Karpas-422 (cell line): ENCODE measurements at regions not wholly inside any gene's neighbourhood (a gene's known extent, or its start where the extent isn't known, plus 50 kb on each side); places are given as distances from the start of the nearest gene placed in this dataset.

Experiments used
- DNase-seq: peaks from one replicate; pipeline ENCODE4 v3.0.0-alpha.2; 2015
- H2AFZ ChIP-seq: fragments of 200-600 bp; sonication (generic); 2 replicates; pipeline ENCODE4 v1.6.1; 2014; ENCODE audit warnings: antibody characterized with exemption, low read length, mixed read lengths
- H3K27ac ChIP-seq: fragments of 200-600 bp; sonication (generic); 2 replicates; pipeline ENCODE4 v1.5.1; 2014; ENCODE audit warnings: mild to moderate bottlenecking, low read length, moderate library complexity
- H3K27me3 ChIP-seq: fragments of 200-600 bp; sonication (generic); 2 replicates; pipeline ENCODE4 v1.6.1; 2014; ENCODE audit warnings: low read length, mixed read lengths
- H3K36me3 ChIP-seq: fragments of 200-600 bp; sonication (generic); 2 replicates; pipeline ENCODE4 v1.6.1; 2014; ENCODE audit warnings: low read length, mixed read lengths; ENCODE audit not compliant: insufficient read depth
- H3K4me1 ChIP-seq: fragments of 200-600 bp; sonication (generic); 2 replicates; pipeline ENCODE4 v1.6.1; 2014; ENCODE audit warnings: mild to moderate bottlenecking, low read length, mixed read lengths
- H3K4me2 ChIP-seq: fragments of 200-600 bp; sonication (generic); 2 replicates; pipeline ENCODE4 v1.6.1; 2014; ENCODE audit warnings: low read length, low read depth, mild to moderate bottlenecking; ENCODE audit not compliant: poor library complexity, severe bottlenecking
- H3K4me3 ChIP-seq: fragments of 200-600 bp; sonication (generic); 2 replicates; pipeline ENCODE4 v1.5.1; 2014; ENCODE audit warnings: mild to moderate bottlenecking, antibody characterized with exemption, low read length, mixed read lengths
- H3K79me2 ChIP-seq: fragments of 200-600 bp; sonication (generic); 2 replicates; pipeline ENCODE4 v1.6.1; 2014; ENCODE audit warnings: mild to moderate bottlenecking, low read length, mixed read lengths
- H3K9ac ChIP-seq: fragments of 200-600 bp; sonication (generic); 2 replicates; pipeline ENCODE4 v1.6.0; 2014; ENCODE audit warnings: low read length
- H3K9me2 ChIP-seq: fragments of 200-600 bp; sonication (generic), shearing (Covaris generic); replicated peaks from 2 replicates; pipeline ENCODE4 v1.6.0; 2014; ENCODE audit warnings: mild to moderate bottlenecking, low read length, moderate library complexity; ENCODE audit not compliant: insufficient read depth
- H3K9me3 ChIP-seq: fragments of 300-700, 200-600 bp; sonication (generic); 2 replicates; pipeline ENCODE4 v1.6.1; 2014; ENCODE audit warnings: low read length, mixed read lengths
- H4K20me1 ChIP-seq: fragments of 200-600 bp; sonication (generic); 2 replicates; pipeline ENCODE4 v1.6.1; 2014; ENCODE audit warnings: mild to moderate bottlenecking, antibody characterized with exemption, low read length, low read depth; ENCODE audit not compliant: insufficient read depth

GRCh38 chr9:120202856-120203654 is 376.9 kb downstream of the CDK5RAP2 start:
- Histone ChIP-seq H3K36me3 (no peaks in the 10 kb centered on the region), H3K4me3 (no peak overlapping the region), H4K20me1 (no peaks in the 10 kb centered on the region), H3K27ac (no peak overlapping the region), H3K9me3 (no peaks in the 10 kb centered on the region), H3K4me2 (no peak overlapping the region), H3K9ac (no peak overlapping the region), H3K79me2 (no peaks in the 10 kb centered on the region), H3K4me1 (peaks cover 2% of the 10 kb centered on the region), H3K9me2 (no peaks in the 10 kb centered on the region), H2AFZ (no peak overlapping the region), H3K27me3 (no peaks in the 10 kb centered on the region; the same call in 1 of the 2 replicates)
- no peak for DNase-seq

DNA sequence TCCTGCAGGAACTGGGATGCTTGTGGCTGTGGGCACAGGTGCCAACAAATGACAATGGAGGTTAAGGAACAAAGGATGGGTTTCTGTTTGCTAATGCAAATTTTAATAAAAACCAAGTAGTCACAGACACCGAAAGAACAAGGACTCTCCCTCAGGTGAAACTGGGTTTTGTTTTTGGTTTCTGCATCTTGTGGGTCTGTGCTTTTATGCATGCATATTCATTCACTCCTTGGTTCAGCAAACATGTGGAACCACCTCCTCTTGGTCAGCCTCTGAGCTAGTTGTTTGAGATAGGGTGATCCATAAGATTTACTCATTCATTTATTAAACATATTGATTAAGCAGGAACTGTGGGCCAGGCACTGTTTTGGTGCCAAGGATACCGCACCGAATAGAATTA is 381.9 kb downstream of the CDK5RAP2 start:
- Histone ChIP-seq H4K20me1 (no peaks in the 10 kb centered on the region), H3K9ac (no peak overlapping the region), H3K9me2 (no peaks in the 10 kb centered on the region), H3K36me3 (no peaks in the 10 kb centered on the region), H3K9me3 (no peaks in the 10 kb centered on the region), H3K4me1 (peaks cover 13% of the 10 kb centered on the region), H3K4me3 (no peak overlapping the region), H2AFZ (no peak overlapping the region), H3K27me3 (no peaks in the 10 kb centered on the region; the same call in 1 of the 2 replicates), H3K4me2 (no peak overlapping the region), H3K27ac (no peak overlapping the region), H3K79me2 (no peaks in the 10 kb centered on the region)
- DNase-seq: no peak

DNA sequence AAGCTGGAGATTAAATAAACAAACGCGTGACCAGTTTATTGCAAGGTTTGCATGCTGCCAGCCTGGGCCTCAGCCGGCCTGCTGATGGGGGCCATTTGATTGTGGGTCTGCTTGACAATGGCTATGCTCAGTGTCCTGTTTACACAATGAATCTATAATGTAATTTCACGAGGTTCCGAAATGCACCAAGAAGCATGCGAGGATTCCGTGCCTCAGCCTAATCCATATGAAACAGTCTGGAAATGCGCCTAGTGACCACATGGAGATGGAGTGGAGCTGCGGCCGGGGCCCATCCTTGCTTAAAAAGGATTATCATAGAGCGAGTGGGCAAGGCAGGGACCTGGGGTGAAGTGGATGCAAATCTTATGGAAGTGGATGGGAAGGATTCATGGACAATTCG is 382.4 kb downstream of the CDK5RAP2 start:
- no peaks in the 10 kb centered on the region for H3K9me3 ChIP-seq
- H3K9ac ChIP-seq: no peak overlapping the region
- no peaks in the 10 kb centered on the region; the same call in 1 of the 2 replicates for H3K27me3 ChIP-seq
- no peak overlapping the region for H3K4me3 ChIP-seq
- DNase-seq: no peak
- no peaks in the 10 kb centered on the region for H4K20me1 ChIP-seq
- H3K4me2 ChIP-seq: no peak overlapping the region
- no peak overlapping the region for H3K27ac ChIP-seq
- no peaks in the 10 kb centered on the region for H3K36me3 ChIP-seq
- no peaks in the 10 kb centered on the region for H3K79me2 ChIP-seq
- H3K4me1 ChIP-seq: peaks cover 13% of the 10 kb centered on the region
- no peak overlapping the region for H2AFZ ChIP-seq
- no peaks in the 10 kb centered on the region for H3K9me2 ChIP-seq

DNA sequence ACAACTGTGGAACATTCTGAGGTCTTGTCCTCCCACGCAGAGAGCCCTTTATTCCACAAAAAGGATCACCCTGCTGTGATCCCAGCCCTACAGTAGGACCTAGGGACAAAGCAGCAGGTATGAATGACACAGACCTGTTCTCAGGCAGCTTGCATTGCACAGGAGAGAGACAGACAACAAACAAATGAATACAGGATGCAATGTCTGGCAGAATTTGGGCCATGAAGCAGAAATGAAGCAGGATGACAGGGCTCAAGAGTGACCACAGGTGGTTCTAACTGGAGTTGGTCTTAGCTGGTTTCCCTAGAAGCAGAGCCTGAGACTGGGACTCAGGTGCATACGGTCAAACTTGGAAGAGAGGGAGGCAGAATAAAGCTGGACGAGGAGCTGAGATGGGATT is 388.8 kb downstream of the CDK5RAP2 start:
- H2AFZ ChIP-seq: peak overlapping the region; percentile 38; the same call in 1 of the 2 replicates

DNA sequence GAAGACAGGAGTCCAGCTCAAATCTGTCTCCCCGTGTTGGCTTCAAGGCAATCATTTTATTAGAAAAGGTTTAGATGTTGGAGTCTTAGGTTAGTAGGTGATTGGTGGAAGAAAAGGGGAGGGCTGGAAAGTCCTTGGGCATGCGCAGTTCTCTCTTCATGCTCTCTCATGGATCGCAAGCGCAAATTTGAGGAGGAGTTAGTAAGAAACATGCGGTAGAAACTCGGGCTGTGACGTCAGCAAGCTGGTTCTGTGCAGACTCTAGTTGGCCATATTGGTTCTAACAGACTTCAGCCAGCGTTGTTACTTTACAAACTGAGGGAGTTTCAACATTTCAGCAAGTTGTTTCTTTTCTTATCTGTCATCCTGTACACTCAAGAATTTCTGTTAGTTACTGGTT is 392.2 kb downstream of the CDK5RAP2 start:
- H3K9me3 ChIP-seq: no peaks in the 10 kb centered on the region
- no peaks in the 10 kb centered on the region for H4K20me1 ChIP-seq
- no peaks in the 10 kb centered on the region for H3K9me2 ChIP-seq
- no peak overlapping the region for H3K9ac ChIP-seq
- peak; percentile 12 for DNase-seq
- no peak overlapping the region for H3K4me2 ChIP-seq
- no peaks in the 10 kb centered on the region for H3K27me3 ChIP-seq
- no peak overlapping the region for H3K4me3 ChIP-seq
- H3K27ac ChIP-seq: peak overlapping the region; percentile 95
- no peak overlapping the region for H2AFZ ChIP-seq
- no peaks in the 10 kb centered on the region for H3K36me3 ChIP-seq
- no peaks in the 10 kb centered on the region for H3K79me2 ChIP-seq
- H3K4me1 ChIP-seq: peaks cover 74% of the 10 kb centered on the region

More for the DNA sequence above, 388.8 kb downstream of the CDK5RAP2 start:
- no peaks in the 10 kb centered on the region for H3K9me2 ChIP-seq
- H3K36me3 ChIP-seq: no peaks in the 10 kb centered on the region
- H3K27ac ChIP-seq: no peak overlapping the region
- H3K9ac ChIP-seq: no peak overlapping the region
- no peaks in the 10 kb centered on the region for H3K9me3 ChIP-seq
- peaks cover 40% of the 10 kb centered on the region for H3K4me1 ChIP-seq
- no peaks in the 10 kb centered on the region for H4K20me1 ChIP-seq
- no peak overlapping the region for H3K4me3 ChIP-seq
- no peak overlapping the region for H3K4me2 ChIP-seq
- DNase-seq: no peak
- H3K79me2 ChIP-seq: no peaks in the 10 kb centered on the region
- no peaks in the 10 kb centered on the region for H3K27me3 ChIP-seq

- no peaks in the 10 kb centered on the region for H3K27me3 ChIP-seq
- no peaks in the 10 kb centered on the region for H3K9me2 ChIP-seq
- H4K20me1 ChIP-seq: no peaks in the 10 kb centered on the region
- peak overlapping the region; percentile 33 for H3K4me3 ChIP-seq
- H3K4me2 ChIP-seq: peak overlapping the region; percentile 66
- H3K9ac ChIP-seq: peak overlapping the region; percentile 64
- peaks cover 85% of the 10 kb centered on the region for H3K4me1 ChIP-seq
- H3K79me2 ChIP-seq: no peaks in the 10 kb centered on the region
- H2AFZ ChIP-seq: peak overlapping the region; percentile 34; the same call in 1 of the 2 replicates
- DNase-seq: no peak
- no peaks in the 10 kb centered on the region for H3K9me3 ChIP-seq
- H3K27ac ChIP-seq: peak overlapping the region; percentile 95
- H3K36me3 ChIP-seq: no peaks in the 10 kb centered on the region
These were observed 393.7 kb downstream of the CDK5RAP2 start for GRCh38 chr9:120186276-120186675.

GRCh38 chr9:120184266-120184665 is 395.7 kb downstream of the CDK5RAP2 start:
- no peaks in the 10 kb centered on the region for H3K27me3 ChIP-seq
- H3K9ac ChIP-seq: peak overlapping the region; percentile 64
- no peaks in the 10 kb centered on the region for H3K79me2 ChIP-seq
- H4K20me1 ChIP-seq: no peaks in the 10 kb centered on the region
- H3K9me2 ChIP-seq: no peaks in the 10 kb centered on the region
- no peak overlapping the region; the same call in 1 of the 2 replicates for H2AFZ ChIP-seq
- DNase-seq: peak; percentile 74
- peak overlapping the region; percentile 95 for H3K27ac ChIP-seq
- H3K9me3 ChIP-seq: no peaks in the 10 kb centered on the region
- no peaks in the 10 kb centered on the region for H3K36me3 ChIP-seq
- peak overlapping the region; percentile 66 for H3K4me2 ChIP-seq
- peak overlapping the region; percentile 33; the same call in 1 of the 2 replicates for H3K4me3 ChIP-seq
- H3K4me1 ChIP-seq: peaks cover 68% of the 10 kb centered on the region

- peaks cover 63% of the 10 kb centered on the region for H3K4me1 ChIP-seq
- no peaks in the 10 kb centered on the region for H3K9me2 ChIP-seq
- H3K27me3 ChIP-seq: no peaks in the 10 kb centered on the region
- no peaks in the 10 kb centered on the region for H3K36me3 ChIP-seq
- DNase-seq: no peak
- peak overlapping the region; percentile 33; the same call in 1 of the 2 replicates for H3K4me3 ChIP-seq
- no peaks in the 10 kb centered on the region for H3K79me2 ChIP-seq
- peak overlapping the region; percentile 66 for H3K4me2 ChIP-seq
- H2AFZ ChIP-seq: no peak overlapping the region; the same call in 1 of the 2 replicates
- peak overlapping the region; percentile 95 for H3K27ac ChIP-seq
- H4K20me1 ChIP-seq: no peaks in the 10 kb centered on the region
- no peaks in the 10 kb centered on the region for H3K9me3 ChIP-seq
- H3K9ac ChIP-seq: peak overlapping the region; percentile 57
These were observed 396.4 kb downstream of the CDK5RAP2 start for GRCh38 chr9:120183615-120184014.
